ENCODE measurements at regions not wholly inside any gene's neighbourhood (a gene's known extent, or its start where the extent isn't known, plus 50 kb on each side); places are given as distances from the start of the nearest gene placed in this dataset.

- TF ChIP-seq CTCF (IDR thresholded peaks at IDR 0.05; ENCODE audit: low read depth, low read length, poor library complexity, severe bottlenecking) (no peak), EZH2phosphoT487 (IDR thresholded peaks at IDR 0.05; ENCODE audit: borderline replicate concordance, low read length) (no peak)
These were observed 463.0 kb downstream of the SIPA1L2 start for GRCh38 chr1:232166942-232167341.

All from DOHH2 (cell line).